ENCODE measurements at regions not wholly inside any gene's neighbourhood (a gene's known extent, or its start where the extent isn't known, plus 50 kb on each side); places are given as distances from the start of the nearest gene placed in this dataset.
"Not testable (repeated sequence)": the region's sequence is repeated elsewhere in the genome, so short reads cannot be mapped to it uniquely, and the experiment has no call there.

GRCh38 chrX:102818269-102818668, 97.7 kb downstream of the GPRASP3 start:
- TF ChIP-seq POLR2A, CTCF (IDR thresholded peaks at IDR 0.05): not testable (repeated sequence)

Data from ovary (tissue), 3 donors.